ENCODE measurements at regions not wholly inside any gene's neighbourhood (a gene's known extent, or its start where the extent isn't known, plus 50 kb on each side); places are given as distances from the start of the nearest gene placed in this dataset.
A peak's percentile ranks its signal among the peaks of the same experiment; 100 is the strongest.

- no peak for TF ChIP-seq CTCF (IDR thresholded peaks at IDR 0.05; ENCODE audit: low read depth, low read length, missing control alignments)
- no peak overlapping the region for H3K4me3 ChIP-seq (ENCODE audit: low read depth, low read length)
- in situ Hi-C loops (cut with HindIII; ENCODE audit: low sequenced_read_pairs), result loop anchor here (5.0 kb wide), 1 partner anchor 65 kb away; no protein-coding TSS in a partner anchor
- DNase-seq (ENCODE audit: low read depth), result no peak
Observed at GRCh38 chr20:57996936-57997890, 231.2 kb downstream of the ANKRD60 start.

GRCh38 chr20:57996465-57996864 lies 232.0 kb downstream of the ANKRD60 start:
- H3K4me3 ChIP-seq (ENCODE audit: low read depth, low read length), result no peak overlapping the region
- in situ Hi-C loops (cut with HindIII; ENCODE audit: low sequenced_read_pairs), result loop anchor here (5.0 kb wide), 1 partner anchor 64 kb away; no protein-coding TSS in a partner anchor
- no peak for DNase-seq (ENCODE audit: low read depth)
- TF ChIP-seq CTCF (IDR thresholded peaks at IDR 0.05; ENCODE audit: low read depth, low read length, missing control alignments), result no peak

GRCh38 chr20:57995381-57995977 lies 233.0 kb downstream of the ANKRD60 start:
- no peak overlapping the region for H3K4me3 ChIP-seq (ENCODE audit: low read depth, low read length)
- in situ Hi-C loops (cut with HindIII; ENCODE audit: low sequenced_read_pairs), result loop anchor here (5.0 kb wide), 1 partner anchor 63 kb away; no protein-coding TSS in a partner anchor
- DNase-seq (ENCODE audit: low read depth), result no peak
- no peak for TF ChIP-seq CTCF (IDR thresholded peaks at IDR 0.05; ENCODE audit: low read depth, low read length, missing control alignments)

- DNase-seq (ENCODE audit: low read depth), result no peak
- no peak overlapping the region for H3K4me3 ChIP-seq (ENCODE audit: low read depth, low read length)
- in situ Hi-C loops (cut with HindIII; ENCODE audit: low sequenced_read_pairs), result no loop called here
- no peak for TF ChIP-seq CTCF (IDR thresholded peaks at IDR 0.05; ENCODE audit: low read depth, low read length, missing control alignments)
Observed at GRCh38 chr20:57993716-57994431, 234.6 kb downstream of the ANKRD60 start.

GRCh38 chr20:57991211-57991881 lies 237.1 kb downstream of the ANKRD60 start:
- no peak overlapping the region for H3K4me3 ChIP-seq (ENCODE audit: low read depth, low read length)
- peak; percentile 60 for DNase-seq (ENCODE audit: low read depth)
- in situ Hi-C loops (cut with HindIII; ENCODE audit: low sequenced_read_pairs), result no loop called here
- no peak for TF ChIP-seq CTCF (IDR thresholded peaks at IDR 0.05; ENCODE audit: low read depth, low read length, missing control alignments)

Data from astrocyte of the cerebellum (primary cell).